AG09319 (cell line): ENCODE measurements at regions not wholly inside any gene's neighbourhood (a gene's known extent, or its start where the extent isn't known, plus 50 kb on each side); places are given as distances from the start of the nearest gene placed in this dataset.
"Not testable (repeated sequence)": the region's sequence is repeated elsewhere in the genome, so short reads cannot be mapped to it uniquely, and the experiment has no call there.

Source experiments
- DNase-seq: peaks from one replicate; pipeline ENCODE4 v3.0.0-alpha.2; 2010; ENCODE audit warnings: low read depth; ENCODE audit errors: extremely low read depth
- CTCF ChIP-seq: IDR thresholded peaks from 2 replicates; pipeline ENCODE4 v1.5.1; 2011; ENCODE audit warnings: low read depth, mild to moderate bottlenecking, inconsistent platforms, low read length, moderate library complexity

DNA sequence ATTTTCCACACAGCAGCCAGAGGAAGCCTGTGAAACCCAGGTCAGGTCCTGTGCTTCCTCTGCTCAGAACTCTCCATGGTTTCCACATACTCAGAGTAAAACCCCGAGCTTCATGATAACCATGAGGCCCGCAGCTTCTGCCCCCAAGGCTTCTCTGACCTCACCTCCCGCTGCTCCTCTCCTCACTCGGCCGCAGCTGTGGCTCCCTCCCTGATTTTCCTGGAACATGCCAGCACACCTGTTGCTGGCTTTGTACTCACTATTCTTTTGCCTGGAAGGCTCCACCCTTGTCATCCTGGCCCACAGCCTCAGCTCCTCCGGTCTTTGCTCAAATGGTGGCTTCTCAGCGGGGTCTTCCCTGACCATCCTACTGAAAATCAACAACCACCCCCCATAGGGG is 341.7 kb downstream of the PREX1 start:
- TF ChIP-seq CTCF, result no peak
- DNase-seq, result no peak

DNA sequence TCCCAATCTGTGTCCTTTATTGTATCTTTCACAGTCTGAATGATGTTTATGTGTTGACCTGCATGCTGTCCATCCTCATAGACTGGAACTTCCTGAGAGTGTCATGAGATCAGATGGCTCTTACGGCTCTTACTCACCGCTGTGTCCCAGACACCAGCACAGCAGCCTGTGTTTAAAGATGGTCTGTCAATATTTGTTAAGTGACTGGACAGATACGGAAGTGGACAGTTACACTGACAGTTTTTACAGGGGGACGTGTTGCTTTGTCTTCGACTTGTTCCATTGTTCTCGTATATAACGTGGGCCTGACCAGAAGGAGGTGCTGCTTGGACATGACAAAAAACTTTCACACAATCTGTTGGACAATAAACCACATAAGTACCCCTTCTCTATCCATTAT is 342.6 kb downstream of the PREX1 start:
- not testable (repeated sequence) for DNase-seq

DNA sequence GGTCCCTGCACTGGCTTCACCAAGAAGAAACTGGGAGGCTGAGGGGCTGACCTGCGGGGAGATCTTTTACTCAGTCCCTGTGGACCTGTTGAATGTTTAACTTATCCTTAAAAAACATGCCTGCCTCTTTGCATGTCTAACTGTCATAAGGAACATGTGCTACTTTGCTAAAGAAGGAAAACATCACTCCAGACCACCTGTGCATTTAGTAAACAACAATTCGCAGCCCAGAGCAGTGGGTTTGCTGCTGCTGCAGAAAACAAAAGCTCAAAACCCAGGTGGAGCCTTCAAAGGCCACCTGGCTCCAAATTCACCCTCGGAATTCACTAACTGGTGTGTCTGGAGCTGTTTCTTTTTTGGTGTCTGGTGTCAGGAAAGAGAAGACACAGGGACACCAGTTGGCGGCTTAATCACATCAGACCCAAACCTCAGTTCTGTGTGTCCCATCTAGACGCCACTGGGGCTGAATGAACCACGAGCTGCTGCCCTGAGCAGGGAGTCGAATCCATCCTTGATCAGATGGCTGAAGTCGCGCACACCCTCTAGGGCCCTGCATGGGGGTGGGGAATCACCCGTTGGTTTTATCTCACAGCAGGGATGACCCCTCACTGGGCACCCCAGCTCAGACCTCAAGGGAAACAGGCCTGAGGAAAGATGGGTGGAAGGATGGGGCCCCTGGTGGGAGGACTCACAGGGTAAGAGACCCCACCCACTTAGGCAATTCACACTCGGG is 344.3 kb downstream of the PREX1 start:
- no peak for DNase-seq

GRCh38 chr20:48482790-48483189 is 345.0 kb downstream of the PREX1 start:
- no peak for TF ChIP-seq CTCF

More for the DNA sequence above, 344.3 kb downstream of the PREX1 start:
- no peak for TF ChIP-seq CTCF

GRCh38 chr20:48480216-48480772 is 347.5 kb downstream of the PREX1 start:
- DNase-seq, result no peak
- TF ChIP-seq CTCF, result no peak

More at GRCh38 chr20:48482790-48483189, 345.0 kb downstream of the PREX1 start:
- no peak for DNase-seq

GRCh38 chr20:48478806-48479585 is 348.8 kb downstream of the PREX1 start:
- TF ChIP-seq CTCF, result no peak
- DNase-seq, result no peak

DNA sequence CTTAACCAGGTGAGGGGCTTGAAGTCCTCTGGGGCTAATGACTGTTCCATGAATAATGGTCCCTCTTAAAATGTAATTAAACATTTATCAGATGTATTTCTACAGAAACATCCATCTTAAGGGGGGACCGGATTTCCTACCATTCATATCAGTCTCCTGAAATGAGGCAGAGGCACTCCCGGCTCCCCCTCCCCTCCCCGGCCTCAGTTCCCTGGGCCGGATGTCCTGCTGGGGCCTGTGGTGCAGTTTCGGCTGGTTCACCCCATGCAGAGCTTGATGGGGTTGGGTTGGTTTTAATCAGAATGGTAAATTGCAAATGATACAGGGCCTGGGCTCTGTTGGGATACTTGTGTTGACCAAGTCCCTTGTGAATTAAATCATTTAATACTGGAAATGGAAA is 349.4 kb downstream of the PREX1 start:
- no peak for TF ChIP-seq CTCF
- DNase-seq, result no peak
